CD14-positive monocyte (primary cell): ENCODE measurements at regions not wholly inside any gene's neighbourhood (a gene's known extent, or its start where the extent isn't known, plus 50 kb on each side); places are given as distances from the start of the nearest gene placed in this dataset.

Source experiments
- DNase-seq, 3 donors: peaks; one replicate each; pipeline ENCODE4 v3.0.0-alpha.2; 2011 to 2022
- H2AFZ ChIP-seq: 2 replicates; pipeline ENCODE4 v1.6.0; 2012; ENCODE audit warnings: mild to moderate bottlenecking, low read depth, low read length, inconsistent platforms; ENCODE audit not compliant: insufficient read depth, poor library complexity, severe bottlenecking
- H3K27ac ChIP-seq, 2 donors: 1 replicate in 1 of 2; 2 replicates in 1 of 2; pipeline ENCODE4 v1.5.1; 2012 to 2013; ENCODE audit warnings: low read length in 2 of 2, control low read depth in 1 of 2, inconsistent platforms in 1 of 2, low read depth in 1 of 2, mild to moderate bottlenecking in 1 of 2
- H3K27me3 ChIP-seq, 2 donors: one replicate each; pipeline versions ENCODE4 v1.6.0 to v1.6.1; 2011 to 2013; ENCODE audit warnings: low read length in 2 of 2; ENCODE audit not compliant: control insufficient read depth in 2 of 2, insufficient read depth in 2 of 2
- H3K36me3 ChIP-seq, 2 donors: replicated peaks in 1 of 2; 1 replicate in 1 of 2; 2 replicates in 1 of 2; pipeline versions ENCODE4 v1.5.1 to v1.6.1; 2012 to 2013; ENCODE audit warnings: low read length in 2 of 2, control low read depth in 1 of 2, inconsistent platforms in 1 of 2, mild to moderate bottlenecking in 1 of 2; ENCODE audit not compliant: insufficient read depth in 2 of 2, control insufficient read depth in 1 of 2
- H3K4me1 ChIP-seq, 2 donors: 1 replicate in 1 of 2; 2 replicates in 1 of 2; pipeline versions ENCODE4 v1.5.1 to v1.6.1; 2012 to 2013; ENCODE audit warnings: low read length in 2 of 2, control low read depth in 1 of 2, inconsistent platforms in 1 of 2, mild to moderate bottlenecking in 1 of 2, moderate library complexity in 1 of 2; ENCODE audit not compliant: insufficient read depth in 2 of 2, control insufficient read depth in 1 of 2
- H3K4me2 ChIP-seq: replicated peaks from 2 replicates; pipeline ENCODE3; 2012; ENCODE audit warnings: low read length, moderate library complexity, mild to moderate bottlenecking; ENCODE audit not compliant: poor library complexity, severe bottlenecking; ENCODE audit errors: extremely low read depth
- H3K4me3 ChIP-seq, 3 experiments: fragments of 200-600 bp in 1 of 3; sonication (generic) in 1 of 3; replicated peaks in 1 of 3; 1 replicate in 2 of 3; 2 replicates in 1 of 3; pipeline ENCODE4 v1.5.1; 2011 to 2013; ENCODE audit warnings: low read length in 3 of 3, mild to moderate bottlenecking in 3 of 3, control low read depth in 2 of 3, low read depth in 2 of 3, inconsistent platforms in 1 of 3, moderate library complexity in 1 of 3
- H3K79me2 ChIP-seq: 2 replicates; pipeline ENCODE4 v1.6.0; 2012; ENCODE audit warnings: mild to moderate bottlenecking, control low read depth, inconsistent platforms, low read length, moderate library complexity; ENCODE audit not compliant: insufficient read depth
- H3K9ac ChIP-seq: 2 replicates; pipeline ENCODE4 v1.6.0; 2017; ENCODE audit warnings: low read length, mild to moderate bottlenecking; ENCODE audit not compliant: insufficient read depth, poor library complexity, severe bottlenecking
- H3K9me3 ChIP-seq, 2 donors: replicated peaks in 1 of 2; 1 replicate in 1 of 2; 2 replicates in 1 of 2; pipeline versions ENCODE4 v1.5.1 to v1.6.1; 2012 to 2013; ENCODE audit warnings: low read length in 2 of 2, control low read depth in 1 of 2; ENCODE audit not compliant: control insufficient read depth in 1 of 2, insufficient read depth in 1 of 2
- H4K20me1 ChIP-seq: 2 replicates; pipeline ENCODE4 v1.6.0; 2012; ENCODE audit warnings: mild to moderate bottlenecking, low read length, control low read depth, moderate library complexity; ENCODE audit not compliant: insufficient read depth
- H3K27ac Mint-ChIP-seq, 7 donors: one replicate each; pipeline ENCODE4 v1.8.0; 2020; ENCODE audit warnings: mild to moderate bottlenecking in 7 of 7, mixed read lengths in 7 of 7, moderate library complexity in 6 of 7, inconsistent platforms in 2 of 7
- H3K27me3 Mint-ChIP-seq, 3 donors: one replicate each; pipeline ENCODE4 v1.8.0; 2021 to 2022; ENCODE audit warnings: low read depth in 3 of 3, mild to moderate bottlenecking in 3 of 3, mixed read lengths in 3 of 3, moderate library complexity in 3 of 3, inconsistent platforms in 1 of 3
- H3K36me3 Mint-ChIP-seq, 2 donors: one replicate each; pipeline ENCODE4 v1.8.0; 2020; ENCODE audit warnings: mixed read lengths in 2 of 2, inconsistent platforms in 1 of 2, mild to moderate bottlenecking in 1 of 2
- H3K4me1 Mint-ChIP-seq: one replicate; pipeline ENCODE4 v1.8.0; 2020; ENCODE audit warnings: mild to moderate bottlenecking, mixed read lengths
- H3K4me3 Mint-ChIP-seq, 2 donors: one replicate each; pipeline ENCODE4 v1.8.0; 2020; ENCODE audit warnings: mild to moderate bottlenecking in 2 of 2, mixed read lengths in 2 of 2, moderate library complexity in 1 of 2
- H3K9me3 Mint-ChIP-seq, 7 donors: one replicate each; pipeline ENCODE4 v1.8.0; 2020 to 2022; ENCODE audit warnings: mixed read lengths in 7 of 7, mild to moderate bottlenecking in 6 of 7, moderate library complexity in 6 of 7, inconsistent platforms in 2 of 7
- CTCF ChIP-seq: fragments of 200-600 bp; IDR thresholded peaks from one replicate; pipeline ENCODE4 v1.8.0; 2022; ENCODE audit warnings: antibody characterized with exemption, mild to moderate bottlenecking
- WGBS: methylation state at CpG from one replicate; pipeline ENCODE4 v1.1.5; 2013; ENCODE audit warnings: missing lambda C conversion rate; ENCODE audit not compliant: insufficient coverage; 5-methylcytosine and 5-hydroxymethylcytosine counted together
- intact Hi-C, 2 donors: fragments of 100-400 bp; cut with micrococcal nuclease; formaldehyde crosslinking; loops; one replicate each; pipeline versions ENCODE4 v1.15.0 to v1.15.1; 2023

GRCh38 chr16:9205661-9206060, 114.2 kb downstream of the HAPSTR1 start:
- Histone ChIP-seq H3K4me3 (no peak overlapping the region), H3K4me2 (no peak overlapping the region), H2AFZ (no peak overlapping the region), H4K20me1 (no peaks in the 10 kb centered on the region), H3K27ac (no peak overlapping the region), H3K4me1 (peaks cover 0 to 7% of the 10 kb centered on the region in 2 donors), H3K27me3 (no peaks in the 10 kb centered on the region), H3K36me3 (no peaks in the 10 kb centered on the region), H3K9ac (no peak overlapping the region), H3K79me2 (no peaks in the 10 kb centered on the region), H3K9me3 (peaks cover 4% of the 10 kb centered on the region in 2 donors)
- Mint-ChIP-seq H3K27me3 (peaks cover 2 to 10% (median 5%) of the 10 kb centered on the region in 3 donors), H3K27ac (no peak overlapping the region), H3K4me1 (peaks cover 3% of the 10 kb centered on the region), H3K4me3 (no peak overlapping the region), H3K9me3 (peaks cover 0 to 18% (median 2%) of the 10 kb centered on the region in 7 donors), H3K36me3 (no peaks in the 10 kb centered on the region)
- TF ChIP-seq CTCF, result no peak
- no peak for DNase-seq
- intact Hi-C loops, result no loop called here
- WGBS, result no CpG with 5 or more reads among the region's 2 CpGs

- intact Hi-C loops, result no loop called here
- Mint-ChIP-seq H3K36me3 (no peaks in the 10 kb centered on the region), H3K4me1 (peaks cover 3% of the 10 kb centered on the region), H3K4me3 (no peak overlapping the region), H3K27ac (no peak overlapping the region), H3K9me3 (peaks cover 0 to 15% (median 2%) of the 10 kb centered on the region in 7 donors), H3K27me3 (peaks cover 2 to 10% (median 3%) of the 10 kb centered on the region in 3 donors)
- Histone ChIP-seq H3K9ac (no peak overlapping the region), H3K27ac (no peak overlapping the region), H3K79me2 (no peaks in the 10 kb centered on the region), H4K20me1 (no peaks in the 10 kb centered on the region), H3K9me3 (peaks cover 0 to 4% of the 10 kb centered on the region in 2 donors), H2AFZ (no peak overlapping the region), H3K4me3 (no peak overlapping the region), H3K36me3 (no peaks in the 10 kb centered on the region), H3K27me3 (no peaks in the 10 kb centered on the region), H3K4me2 (no peak overlapping the region), H3K4me1 (peaks cover 0 to 7% of the 10 kb centered on the region in 2 donors)
- DNase-seq, result no peak
- WGBS, result 67% methylated on average over 1 of the region's 3 CpGs
- no peak for TF ChIP-seq CTCF
Measured at GRCh38 chr16:9206156-9206555, 114.7 kb downstream of the HAPSTR1 start.
